Gastrocnemius medialis (tissue), 4 donors: ENCODE measurements at regions not wholly inside any gene's neighbourhood (a gene's known extent, or its start where the extent isn't known, plus 50 kb on each side); places are given as distances from the start of the nearest gene placed in this dataset.

ENCODE experiments used
- POLR2A ChIP-seq, 2 donors: fragments of 450-650 bp; IDR thresholded peaks; one replicate each; pipeline ENCODE4 v1.6.1; 2017; ENCODE audit warnings: antibody characterized with exemption in 2 of 2, mild to moderate bottlenecking in 2 of 2, moderate library complexity in 2 of 2
- TF ChIP-seq, protein P1 (sequence below), 5 experiments: fragments of 450-650 bp in 3 of 5; fragments of 200-600 bp in 2 of 5; sonication (generic) in 2 of 5; IDR thresholded peaks in 4 of 5; conservative IDR thresholded peaks in 1 of 5; 1 replicate in 4 of 5; 2 replicates in 1 of 5; pipeline ENCODE4 v1.5.1; 2016 to 2019; ENCODE audit warnings: antibody characterized with exemption in 5 of 5, mild to moderate bottlenecking in 3 of 5, moderate library complexity in 3 of 5

- no peak for TF ChIP-seq POLR2A (IDR thresholded peaks at IDR 0.05)
- TF ChIP-seq, protein P1, sequence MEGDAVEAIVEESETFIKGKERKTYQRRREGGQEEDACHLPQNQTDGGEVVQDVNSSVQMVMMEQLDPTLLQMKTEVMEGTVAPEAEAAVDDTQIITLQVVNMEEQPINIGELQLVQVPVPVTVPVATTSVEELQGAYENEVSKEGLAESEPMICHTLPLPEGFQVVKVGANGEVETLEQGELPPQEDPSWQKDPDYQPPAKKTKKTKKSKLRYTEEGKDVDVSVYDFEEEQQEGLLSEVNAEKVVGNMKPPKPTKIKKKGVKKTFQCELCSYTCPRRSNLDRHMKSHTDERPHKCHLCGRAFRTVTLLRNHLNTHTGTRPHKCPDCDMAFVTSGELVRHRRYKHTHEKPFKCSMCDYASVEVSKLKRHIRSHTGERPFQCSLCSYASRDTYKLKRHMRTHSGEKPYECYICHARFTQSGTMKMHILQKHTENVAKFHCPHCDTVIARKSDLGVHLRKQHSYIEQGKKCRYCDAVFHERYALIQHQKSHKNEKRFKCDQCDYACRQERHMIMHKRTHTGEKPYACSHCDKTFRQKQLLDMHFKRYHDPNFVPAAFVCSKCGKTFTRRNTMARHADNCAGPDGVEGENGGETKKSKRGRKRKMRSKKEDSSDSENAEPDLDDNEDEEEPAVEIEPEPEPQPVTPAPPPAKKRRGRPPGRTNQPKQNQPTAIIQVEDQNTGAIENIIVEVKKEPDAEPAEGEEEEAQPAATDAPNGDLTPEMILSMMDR (IDR thresholded peaks at IDR 0.05 in 4 of 5, conservative IDR thresholded peaks at IDR 0.05 in 1 of 5): no peak
Measured at GRCh38 chr9:108019821-108020220, 530.3 kb upstream of the KLF4 start.
